Lung (tissue), 11 donors: ENCODE measurements at regions not wholly inside any gene's neighbourhood (a gene's known extent, or its start where the extent isn't known, plus 50 kb on each side); places are given as distances from the start of the nearest gene placed in this dataset.

Experiments used
- ATAC-seq: fragments of 200-7000 bp; cut with Tn5 transposase; one replicate; pipeline ENCODE4 v1.9.1; 2020; ENCODE audit warnings: moderate number of reproducible peaks; ENCODE audit not compliant: insufficient read depth, low FRiP score
- DNase-seq, 3 donors: peaks; one replicate each; pipeline ENCODE4 v3.0.0-alpha.2; 2013 to 2017
- H3K27ac ChIP-seq, 2 donors: one replicate each; pipeline ENCODE4 v1.5.1; 2013; ENCODE audit warnings: mild to moderate bottlenecking in 2 of 2, moderate library complexity in 2 of 2, control low read depth in 1 of 2, inconsistent platforms in 1 of 2, low read depth in 1 of 2, low read length in 1 of 2
- H3K27me3 ChIP-seq, 3 donors: one replicate each; pipeline ENCODE4 v1.5.1; 2013; ENCODE audit warnings: low read length in 2 of 3; ENCODE audit not compliant: control insufficient read depth in 3 of 3, insufficient read depth in 3 of 3
- H3K36me3 ChIP-seq, 4 donors: one replicate each; pipeline ENCODE4 v1.5.1; 2013; ENCODE audit warnings: low read length in 4 of 4, mild to moderate bottlenecking in 1 of 4, moderate library complexity in 1 of 4; ENCODE audit not compliant: control insufficient read depth in 4 of 4, insufficient read depth in 4 of 4
- H3K4me1 ChIP-seq, 5 donors: one replicate each; pipeline ENCODE4 v1.5.1; 2013; ENCODE audit warnings: low read length in 5 of 5, mild to moderate bottlenecking in 2 of 5, moderate library complexity in 1 of 5; ENCODE audit not compliant: control insufficient read depth in 5 of 5, insufficient read depth in 5 of 5
- H3K4me3 ChIP-seq: one replicate; pipeline ENCODE4 v1.5.1; 2013; ENCODE audit warnings: mild to moderate bottlenecking, control low read depth, moderate library complexity
- H3K9ac ChIP-seq, 2 donors: one replicate each; pipeline ENCODE4 v1.5.1; 2013; ENCODE audit warnings: low read length in 2 of 2, control low read depth in 1 of 2; ENCODE audit not compliant: insufficient read depth in 1 of 2
- H3K9me3 ChIP-seq, 4 donors: one replicate each; pipeline ENCODE4 v1.5.1; 2013; ENCODE audit warnings: low read length in 3 of 4, mild to moderate bottlenecking in 1 of 4, moderate library complexity in 1 of 4; ENCODE audit not compliant: control insufficient read depth in 4 of 4, insufficient read depth in 3 of 4
- WGBS, 2 donors: extraction: QIAGEN DNeasy Blood & Tissue Kit; methylation state at CpG; one replicate each; pipeline ENCODE4 v1.1.7; 2013; 5-methylcytosine and 5-hydroxymethylcytosine counted together
- TF ChIP-seq, protein P1 (sequence below): IDR thresholded peaks from 2 replicates; pipeline ENCODE4 v1.5.1; 2012; ENCODE audit warnings: mild to moderate bottlenecking; ENCODE audit errors: control extremely low read depth, extremely low read depth
- donor health status: control.
- donor health status: control.
- donor health status: Bipolar disorder and iron deficiency.
- donor health status: healthy.
- donor health status: DM: yes; HTN: yes; CAD: no.

DNA sequence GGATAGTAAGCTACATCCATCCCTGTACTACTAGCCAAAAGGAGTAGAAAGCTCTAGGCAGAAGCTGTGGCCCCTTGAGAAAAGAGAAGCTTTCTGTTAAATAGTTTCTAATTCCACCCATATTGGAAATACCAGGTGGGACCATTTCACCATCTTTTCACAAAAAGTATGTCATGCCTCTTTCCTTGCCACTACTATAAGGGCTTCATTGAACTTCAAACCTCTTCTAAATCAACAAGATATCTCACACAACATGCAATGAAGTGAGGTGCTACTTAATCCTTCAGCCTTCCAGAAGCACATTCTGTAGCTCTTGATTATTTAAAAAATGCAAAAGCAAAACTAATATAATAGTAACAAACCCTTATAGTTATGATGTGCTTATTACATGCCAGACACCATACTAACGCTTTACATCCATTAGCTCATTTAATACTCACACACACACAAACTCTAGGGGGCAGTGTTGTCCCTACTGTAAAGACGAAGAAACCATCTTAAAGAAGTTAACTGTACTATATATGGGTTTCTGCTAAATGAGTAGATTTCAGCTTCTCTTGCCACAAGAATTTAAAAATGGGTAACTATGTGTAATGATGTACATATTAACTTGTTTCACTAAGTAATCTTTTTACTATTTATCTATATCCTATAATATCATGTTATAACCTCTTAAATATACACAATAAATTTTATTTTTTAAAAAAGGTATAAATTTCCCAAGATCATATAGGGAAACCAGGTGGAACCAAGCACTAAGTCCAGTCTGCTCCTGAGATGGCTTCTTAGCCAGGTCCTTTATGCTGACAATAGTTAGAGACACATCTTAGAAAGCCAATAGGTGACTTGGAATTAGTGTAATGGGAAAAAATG lies 124.4 kb downstream of the RPS29 start:
- Histone ChIP-seq H3K27ac (no peak overlapping the region), H3K9ac (no peak overlapping the region), H3K27me3 (no peaks in the 10 kb centered on the region), H3K4me3 (no peak overlapping the region), H3K4me1 (peaks cover 0 to 6% (median 0%) of the 10 kb centered on the region in 5 donors), H3K9me3 (no peaks in the 10 kb centered on the region), H3K36me3 (no peaks in the 10 kb centered on the region)
- ATAC-seq, result peak; percentile 67
- WGBS, 2 donors, result 3 to 5% methylated on average over 2 of the region's 2 CpGs
- TF ChIP-seq, protein P1, sequence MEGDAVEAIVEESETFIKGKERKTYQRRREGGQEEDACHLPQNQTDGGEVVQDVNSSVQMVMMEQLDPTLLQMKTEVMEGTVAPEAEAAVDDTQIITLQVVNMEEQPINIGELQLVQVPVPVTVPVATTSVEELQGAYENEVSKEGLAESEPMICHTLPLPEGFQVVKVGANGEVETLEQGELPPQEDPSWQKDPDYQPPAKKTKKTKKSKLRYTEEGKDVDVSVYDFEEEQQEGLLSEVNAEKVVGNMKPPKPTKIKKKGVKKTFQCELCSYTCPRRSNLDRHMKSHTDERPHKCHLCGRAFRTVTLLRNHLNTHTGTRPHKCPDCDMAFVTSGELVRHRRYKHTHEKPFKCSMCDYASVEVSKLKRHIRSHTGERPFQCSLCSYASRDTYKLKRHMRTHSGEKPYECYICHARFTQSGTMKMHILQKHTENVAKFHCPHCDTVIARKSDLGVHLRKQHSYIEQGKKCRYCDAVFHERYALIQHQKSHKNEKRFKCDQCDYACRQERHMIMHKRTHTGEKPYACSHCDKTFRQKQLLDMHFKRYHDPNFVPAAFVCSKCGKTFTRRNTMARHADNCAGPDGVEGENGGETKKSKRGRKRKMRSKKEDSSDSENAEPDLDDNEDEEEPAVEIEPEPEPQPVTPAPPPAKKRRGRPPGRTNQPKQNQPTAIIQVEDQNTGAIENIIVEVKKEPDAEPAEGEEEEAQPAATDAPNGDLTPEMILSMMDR, result peak; percentile 50
- DNase-seq, result peak; percentile 24 to 88 (median 84)

DNA sequence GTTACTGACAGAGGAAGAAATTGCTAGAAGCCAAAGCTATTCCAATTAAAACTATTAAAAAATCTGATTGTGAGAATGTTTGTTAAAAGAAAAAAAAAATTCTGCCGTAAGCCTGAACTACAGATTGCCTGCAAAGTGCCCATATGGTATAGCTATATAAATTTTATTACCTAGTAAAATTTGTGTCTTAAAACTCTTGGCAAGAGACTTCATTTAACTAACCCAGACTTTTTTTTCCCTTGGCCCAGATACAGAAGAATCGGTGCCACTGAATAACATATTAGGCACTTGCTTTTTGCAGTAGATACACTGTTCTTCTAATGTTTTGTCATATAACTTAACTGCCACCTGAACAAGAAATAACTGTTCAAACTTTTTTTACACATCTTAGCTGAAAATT lies 125.5 kb downstream of the RPS29 start:
- H3K27ac ChIP-seq, result no peak overlapping the region
- no peaks in the 10 kb centered on the region for H3K36me3 ChIP-seq
- TF ChIP-seq, protein P1, result no peak
- H3K27me3 ChIP-seq, result no peaks in the 10 kb centered on the region
- 80 to 90% methylated on average over 2 of the region's 2 CpGs for WGBS, 2 donors
- no peak overlapping the region for H3K9ac ChIP-seq
- H3K4me1 ChIP-seq, result peaks cover 0 to 6% (median 0%) of the 10 kb centered on the region in 5 donors
- no peak for ATAC-seq
- no peak overlapping the region for H3K4me3 ChIP-seq
- DNase-seq, result no peak
- no peaks in the 10 kb centered on the region for H3K9me3 ChIP-seq

DNA sequence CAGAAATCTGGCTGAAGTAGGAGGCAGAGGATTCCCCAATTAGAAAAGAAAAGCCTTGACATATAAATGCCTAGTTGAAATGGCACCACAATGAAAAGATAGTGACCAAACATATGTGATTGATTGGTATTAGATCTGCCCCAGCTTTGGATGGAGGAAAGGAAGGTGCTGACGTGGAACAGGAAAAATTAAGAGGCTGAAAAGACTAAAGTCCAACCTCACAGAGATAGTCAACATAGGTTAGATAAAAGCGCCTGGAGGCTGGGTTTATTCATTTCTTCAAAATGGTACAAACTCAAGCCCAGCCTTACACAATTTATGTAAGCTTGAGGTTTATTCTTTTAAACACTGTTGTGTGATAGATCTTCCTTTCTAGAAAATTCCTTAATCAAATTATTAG lies 129.6 kb downstream of the RPS29 start:
- no peak overlapping the region for H3K9ac ChIP-seq
- H3K27me3 ChIP-seq, result no peaks in the 10 kb centered on the region
- no peak overlapping the region for H3K4me3 ChIP-seq
- H3K9me3 ChIP-seq, result no peaks in the 10 kb centered on the region
- H3K27ac ChIP-seq, result no peak overlapping the region
- no peaks in the 10 kb centered on the region for H3K4me1 ChIP-seq
- no peaks in the 10 kb centered on the region for H3K36me3 ChIP-seq
- TF ChIP-seq, protein P1, result no peak
- no peak for ATAC-seq
- WGBS, 2 donors, result 82 to 91% methylated on average over 2 of the region's 2 CpGs
- DNase-seq, result no peak
